C4-2B (cell line): ENCODE measurements at regions not wholly inside any gene's neighbourhood (a gene's known extent, or its start where the extent isn't known, plus 50 kb on each side); places are given as distances from the start of the nearest gene placed in this dataset.

Source experiments
- H3K27ac ChIP-seq: fragments of 450-650 bp; 2 replicates; pipeline ENCODE4 v1.5.1; 2017
- ZFX ChIP-seq: fragments of 450-650 bp; IDR thresholded peaks from 2 replicates; pipeline ENCODE4 v1.6.1; 2017
- TF ChIP-seq, protein P1 (sequence below): fragments of 450-650 bp; conservative IDR thresholded peaks from 2 replicates; pipeline ENCODE4 v1.5.1; 2017; ENCODE audit warnings: mild to moderate bottlenecking

GRCh38 chr6:126091466-126091865 lies 105.1 kb downstream of the TRMT11 start:
- TF ChIP-seq ZFX: no peak
- TF ChIP-seq, protein P1, sequence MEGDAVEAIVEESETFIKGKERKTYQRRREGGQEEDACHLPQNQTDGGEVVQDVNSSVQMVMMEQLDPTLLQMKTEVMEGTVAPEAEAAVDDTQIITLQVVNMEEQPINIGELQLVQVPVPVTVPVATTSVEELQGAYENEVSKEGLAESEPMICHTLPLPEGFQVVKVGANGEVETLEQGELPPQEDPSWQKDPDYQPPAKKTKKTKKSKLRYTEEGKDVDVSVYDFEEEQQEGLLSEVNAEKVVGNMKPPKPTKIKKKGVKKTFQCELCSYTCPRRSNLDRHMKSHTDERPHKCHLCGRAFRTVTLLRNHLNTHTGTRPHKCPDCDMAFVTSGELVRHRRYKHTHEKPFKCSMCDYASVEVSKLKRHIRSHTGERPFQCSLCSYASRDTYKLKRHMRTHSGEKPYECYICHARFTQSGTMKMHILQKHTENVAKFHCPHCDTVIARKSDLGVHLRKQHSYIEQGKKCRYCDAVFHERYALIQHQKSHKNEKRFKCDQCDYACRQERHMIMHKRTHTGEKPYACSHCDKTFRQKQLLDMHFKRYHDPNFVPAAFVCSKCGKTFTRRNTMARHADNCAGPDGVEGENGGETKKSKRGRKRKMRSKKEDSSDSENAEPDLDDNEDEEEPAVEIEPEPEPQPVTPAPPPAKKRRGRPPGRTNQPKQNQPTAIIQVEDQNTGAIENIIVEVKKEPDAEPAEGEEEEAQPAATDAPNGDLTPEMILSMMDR: no peak
- H3K27ac ChIP-seq: no peak overlapping the region

- TF ChIP-seq, protein P1: no peak
- no peak for TF ChIP-seq ZFX
- H3K27ac ChIP-seq: no peak overlapping the region
Observed at GRCh38 chr6:126093108-126093507, 106.8 kb downstream of the TRMT11 start.

- H3K27ac ChIP-seq: no peak overlapping the region
- no peak for TF ChIP-seq ZFX
- TF ChIP-seq, protein P1: no peak
Observed at GRCh38 chr6:126094411-126094810, 108.1 kb downstream of the TRMT11 start.

DNA sequence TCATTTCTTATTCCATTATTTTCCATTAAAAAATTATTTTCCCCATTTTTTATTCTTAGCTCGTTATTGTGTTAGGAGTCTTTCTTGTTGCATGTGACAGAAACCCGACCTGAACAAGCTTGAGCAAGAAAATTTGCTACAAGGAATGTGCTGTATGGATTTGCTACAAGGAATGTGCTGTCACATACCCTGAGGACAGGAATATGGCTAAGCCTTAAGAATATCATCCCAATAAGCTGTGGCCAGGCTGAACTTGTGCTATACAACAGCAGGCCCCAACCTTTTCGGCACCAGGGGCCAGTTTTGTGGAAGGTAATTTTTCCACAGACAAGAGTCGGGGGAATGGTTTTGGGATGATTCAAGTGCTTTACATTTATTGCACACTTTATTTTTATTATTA lies 114.0 kb downstream of the TRMT11 start:
- TF ChIP-seq, protein P1: no peak
- TF ChIP-seq ZFX: no peak

GRCh38 chr6:126102358-126102757 lies 116.0 kb downstream of the TRMT11 start:
- TF ChIP-seq, protein P1: no peak
- TF ChIP-seq ZFX: no peak

More for the DNA sequence above, 114.0 kb downstream of the TRMT11 start:
- H3K27ac ChIP-seq: no peak overlapping the region

GRCh38 chr6:126103993-126104392 lies 117.7 kb downstream of the TRMT11 start:
- TF ChIP-seq, protein P1: no peak
- no peak for TF ChIP-seq ZFX
- no peak overlapping the region for H3K27ac ChIP-seq

More at GRCh38 chr6:126102358-126102757, 116.0 kb downstream of the TRMT11 start:
- H3K27ac ChIP-seq: no peak overlapping the region

DNA sequence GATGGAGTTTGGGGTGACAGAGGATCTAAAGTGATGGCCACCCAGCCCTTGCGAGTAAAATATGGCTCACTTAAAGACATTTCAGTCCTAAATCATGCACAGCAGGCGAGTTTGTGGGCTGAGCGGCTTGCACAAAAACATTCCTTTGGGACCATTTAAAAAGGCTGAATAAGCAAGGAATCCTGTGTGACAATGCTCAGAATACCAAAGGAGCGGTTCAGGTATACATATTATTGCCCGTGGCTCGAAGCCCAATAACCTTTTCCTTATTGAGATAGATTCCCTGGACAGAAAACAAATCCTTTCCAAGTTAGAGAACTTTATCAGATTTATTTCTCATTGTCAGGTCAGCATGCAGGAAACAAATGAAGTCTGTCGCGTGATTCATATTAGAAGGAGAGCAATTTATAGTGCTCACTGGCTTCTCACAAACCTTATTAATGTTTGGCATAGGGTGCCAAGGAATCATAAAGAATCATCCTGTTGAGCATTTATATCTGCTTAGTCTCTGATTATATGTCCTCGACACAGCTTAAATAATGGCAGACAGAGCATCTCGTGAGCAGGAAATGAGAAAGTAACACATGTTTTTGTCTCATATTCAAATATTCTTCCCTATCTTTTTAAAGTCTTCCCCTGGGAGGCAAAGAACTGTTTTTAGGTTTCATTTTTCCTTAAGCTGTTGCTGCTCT lies 121.3 kb downstream of the TRMT11 start:
- no peak overlapping the region for H3K27ac ChIP-seq
- TF ChIP-seq ZFX: no peak
- TF ChIP-seq, protein P1: no peak
